OCI-LY3 (cell line): ENCODE measurements at regions not wholly inside any gene's neighbourhood (a gene's known extent, or its start where the extent isn't known, plus 50 kb on each side); places are given as distances from the start of the nearest gene placed in this dataset.

Experiments used
- CTCF ChIP-seq: fragments of 200-600, 300-600 bp; sonication (generic); IDR thresholded peaks from 2 replicates; pipeline ENCODE4 v1.5.1; 2014; ENCODE audit warnings: antibody characterized with exemption, low read length, low read depth
- EZH2phosphoT487 ChIP-seq: fragments of 200-600 bp; shearing (Covaris generic); IDR thresholded peaks from 2 replicates; pipeline ENCODE4 v1.6.1; 2018; ENCODE audit warnings: antibody characterized with exemption, mixed run types, low read depth

DNA sequence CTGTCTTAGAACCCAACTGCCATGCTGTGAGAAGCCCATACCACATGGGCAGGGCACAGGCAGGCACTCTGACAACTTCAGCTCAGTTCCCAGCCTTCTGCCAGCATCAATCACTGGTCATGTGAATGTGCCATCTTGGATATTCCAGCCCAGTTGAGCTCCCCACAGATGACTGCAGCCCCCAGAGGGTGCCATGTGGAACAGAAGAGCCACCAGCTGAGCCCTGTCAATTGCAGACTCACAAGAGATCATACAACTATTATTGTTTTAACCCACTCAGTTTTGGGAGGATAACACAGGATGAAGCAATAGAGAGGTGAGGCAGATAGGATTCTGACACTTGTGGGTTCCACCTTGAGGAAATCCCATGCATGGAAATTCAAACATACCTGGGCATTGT lies 78.4 kb upstream of the ZBTB40 start:
- TF ChIP-seq CTCF (no peak), EZH2phosphoT487 (no peak)
